ENCODE measurements at regions not wholly inside any gene's neighbourhood (a gene's known extent, or its start where the extent isn't known, plus 50 kb on each side); places are given as distances from the start of the nearest gene placed in this dataset.

DNA sequence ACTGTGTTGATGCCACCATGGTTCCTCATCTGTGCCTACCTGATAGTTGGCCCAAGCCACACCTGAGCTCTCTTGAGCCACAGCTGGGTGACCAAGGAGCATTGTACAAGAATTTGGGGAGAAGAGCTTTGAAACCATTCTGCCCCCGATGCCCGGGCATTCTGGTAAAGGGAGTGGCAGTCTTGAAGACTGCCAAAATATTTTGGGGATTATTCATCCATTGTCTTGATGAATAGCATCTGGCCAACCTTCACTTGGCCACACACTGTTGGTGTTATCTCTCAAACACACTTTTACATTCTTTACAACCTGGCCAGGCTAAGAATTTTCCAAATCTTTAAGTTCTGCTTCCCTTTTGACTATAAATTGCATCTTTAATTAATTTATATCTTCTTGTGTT is 113.1 kb upstream of the PCBD1 start:
- TF ChIP-seq, protein P1, sequence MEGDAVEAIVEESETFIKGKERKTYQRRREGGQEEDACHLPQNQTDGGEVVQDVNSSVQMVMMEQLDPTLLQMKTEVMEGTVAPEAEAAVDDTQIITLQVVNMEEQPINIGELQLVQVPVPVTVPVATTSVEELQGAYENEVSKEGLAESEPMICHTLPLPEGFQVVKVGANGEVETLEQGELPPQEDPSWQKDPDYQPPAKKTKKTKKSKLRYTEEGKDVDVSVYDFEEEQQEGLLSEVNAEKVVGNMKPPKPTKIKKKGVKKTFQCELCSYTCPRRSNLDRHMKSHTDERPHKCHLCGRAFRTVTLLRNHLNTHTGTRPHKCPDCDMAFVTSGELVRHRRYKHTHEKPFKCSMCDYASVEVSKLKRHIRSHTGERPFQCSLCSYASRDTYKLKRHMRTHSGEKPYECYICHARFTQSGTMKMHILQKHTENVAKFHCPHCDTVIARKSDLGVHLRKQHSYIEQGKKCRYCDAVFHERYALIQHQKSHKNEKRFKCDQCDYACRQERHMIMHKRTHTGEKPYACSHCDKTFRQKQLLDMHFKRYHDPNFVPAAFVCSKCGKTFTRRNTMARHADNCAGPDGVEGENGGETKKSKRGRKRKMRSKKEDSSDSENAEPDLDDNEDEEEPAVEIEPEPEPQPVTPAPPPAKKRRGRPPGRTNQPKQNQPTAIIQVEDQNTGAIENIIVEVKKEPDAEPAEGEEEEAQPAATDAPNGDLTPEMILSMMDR (IDR thresholded peaks at IDR 0.05; ENCODE audit: borderline replicate concordance, extremely low read depth, low read length, poor library complexity, severe bottlenecking): no peak
- no peak for TF ChIP-seq EZH2 (IDR thresholded peaks at IDR 0.05; ENCODE audit: borderline replicate concordance, low read depth, low read length, severe bottlenecking)
